Gastrocnemius medialis (tissue), 4 donors: ENCODE measurements at regions not wholly inside any gene's neighbourhood (a gene's known extent, or its start where the extent isn't known, plus 50 kb on each side); places are given as distances from the start of the nearest gene placed in this dataset.

Experiments used
- POLR2A ChIP-seq, 2 donors: fragments of 450-650 bp; IDR thresholded peaks; one replicate each; pipeline ENCODE4 v1.6.1; 2017; ENCODE audit warnings: antibody characterized with exemption in 2 of 2, mild to moderate bottlenecking in 2 of 2, moderate library complexity in 2 of 2
- TF ChIP-seq, protein P1 (sequence below), 5 experiments: fragments of 450-650 bp in 3 of 5; fragments of 200-600 bp in 2 of 5; sonication (generic) in 2 of 5; IDR thresholded peaks in 4 of 5; conservative IDR thresholded peaks in 1 of 5; 1 replicate in 4 of 5; 2 replicates in 1 of 5; pipeline ENCODE4 v1.5.1; 2016 to 2019; ENCODE audit warnings: antibody characterized with exemption in 5 of 5, mild to moderate bottlenecking in 3 of 5, moderate library complexity in 3 of 5

GRCh38 chr13:104385404-104385803 lies 1319.2 kb upstream of the SLC10A2 start:
- TF ChIP-seq, protein P1, sequence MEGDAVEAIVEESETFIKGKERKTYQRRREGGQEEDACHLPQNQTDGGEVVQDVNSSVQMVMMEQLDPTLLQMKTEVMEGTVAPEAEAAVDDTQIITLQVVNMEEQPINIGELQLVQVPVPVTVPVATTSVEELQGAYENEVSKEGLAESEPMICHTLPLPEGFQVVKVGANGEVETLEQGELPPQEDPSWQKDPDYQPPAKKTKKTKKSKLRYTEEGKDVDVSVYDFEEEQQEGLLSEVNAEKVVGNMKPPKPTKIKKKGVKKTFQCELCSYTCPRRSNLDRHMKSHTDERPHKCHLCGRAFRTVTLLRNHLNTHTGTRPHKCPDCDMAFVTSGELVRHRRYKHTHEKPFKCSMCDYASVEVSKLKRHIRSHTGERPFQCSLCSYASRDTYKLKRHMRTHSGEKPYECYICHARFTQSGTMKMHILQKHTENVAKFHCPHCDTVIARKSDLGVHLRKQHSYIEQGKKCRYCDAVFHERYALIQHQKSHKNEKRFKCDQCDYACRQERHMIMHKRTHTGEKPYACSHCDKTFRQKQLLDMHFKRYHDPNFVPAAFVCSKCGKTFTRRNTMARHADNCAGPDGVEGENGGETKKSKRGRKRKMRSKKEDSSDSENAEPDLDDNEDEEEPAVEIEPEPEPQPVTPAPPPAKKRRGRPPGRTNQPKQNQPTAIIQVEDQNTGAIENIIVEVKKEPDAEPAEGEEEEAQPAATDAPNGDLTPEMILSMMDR (IDR thresholded peaks at IDR 0.05 in 4 of 5, conservative IDR thresholded peaks at IDR 0.05 in 1 of 5) = no peak
- TF ChIP-seq POLR2A (IDR thresholded peaks at IDR 0.05) = no peak
